Panc1 (cell line): ENCODE measurements at regions not wholly inside any gene's neighbourhood (a gene's known extent, or its start where the extent isn't known, plus 50 kb on each side); places are given as distances from the start of the nearest gene placed in this dataset.

Source experiments
- POLR2AphosphoS5 ChIP-seq: IDR thresholded peaks from 2 replicates; pipeline ENCODE4 v1.6.1; 2012; ENCODE audit warnings: mild to moderate bottlenecking, low read depth, low read length, moderate library complexity
- TF ChIP-seq, protein P1 (sequence below): fragments of 450-650 bp; IDR thresholded peaks from 2 replicates; pipeline ENCODE4 v1.5.1; 2017; ENCODE audit warnings: mild to moderate bottlenecking

- TF ChIP-seq, protein P1, sequence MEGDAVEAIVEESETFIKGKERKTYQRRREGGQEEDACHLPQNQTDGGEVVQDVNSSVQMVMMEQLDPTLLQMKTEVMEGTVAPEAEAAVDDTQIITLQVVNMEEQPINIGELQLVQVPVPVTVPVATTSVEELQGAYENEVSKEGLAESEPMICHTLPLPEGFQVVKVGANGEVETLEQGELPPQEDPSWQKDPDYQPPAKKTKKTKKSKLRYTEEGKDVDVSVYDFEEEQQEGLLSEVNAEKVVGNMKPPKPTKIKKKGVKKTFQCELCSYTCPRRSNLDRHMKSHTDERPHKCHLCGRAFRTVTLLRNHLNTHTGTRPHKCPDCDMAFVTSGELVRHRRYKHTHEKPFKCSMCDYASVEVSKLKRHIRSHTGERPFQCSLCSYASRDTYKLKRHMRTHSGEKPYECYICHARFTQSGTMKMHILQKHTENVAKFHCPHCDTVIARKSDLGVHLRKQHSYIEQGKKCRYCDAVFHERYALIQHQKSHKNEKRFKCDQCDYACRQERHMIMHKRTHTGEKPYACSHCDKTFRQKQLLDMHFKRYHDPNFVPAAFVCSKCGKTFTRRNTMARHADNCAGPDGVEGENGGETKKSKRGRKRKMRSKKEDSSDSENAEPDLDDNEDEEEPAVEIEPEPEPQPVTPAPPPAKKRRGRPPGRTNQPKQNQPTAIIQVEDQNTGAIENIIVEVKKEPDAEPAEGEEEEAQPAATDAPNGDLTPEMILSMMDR: no peak
- TF ChIP-seq POLR2AphosphoS5: no peak
Measured at GRCh38 chr6:111984516-111985201, 69.2 kb upstream of the CCN6 start.
